ENCODE measurements at regions not wholly inside any gene's neighbourhood (a gene's known extent, or its start where the extent isn't known, plus 50 kb on each side); places are given as distances from the start of the nearest gene placed in this dataset.

DNA sequence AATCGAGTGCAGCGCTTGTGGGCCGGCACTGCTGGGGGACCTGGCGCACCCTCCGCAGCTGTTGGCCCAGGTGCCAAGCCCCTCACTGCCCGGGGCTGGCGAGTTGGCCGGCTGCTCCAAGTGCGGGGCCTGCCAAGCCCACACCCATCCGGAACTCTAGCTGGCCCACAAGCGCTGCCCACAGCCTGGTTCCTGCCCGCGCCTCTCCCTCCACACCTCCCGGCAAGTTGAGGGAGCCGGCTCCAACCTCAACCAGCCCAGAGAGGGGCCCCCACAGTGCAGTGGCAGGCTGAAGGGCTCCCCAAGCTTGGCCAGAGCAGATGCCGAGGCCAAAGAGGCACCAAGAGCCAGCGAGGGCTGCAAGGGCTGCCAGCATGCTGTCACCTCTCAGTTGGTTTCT lies 73.4 kb downstream of the PLXNA1 start (continued):
- TF ChIP-seq EHMT2 (IDR thresholded peaks at IDR 0.05; ENCODE audit: low read depth) (no peak), FOXS1 (CRISPR knock-in tag; IDR thresholded peaks at IDR 0.05) (no peak), HOXB13 (CRISPR knock-in tag; IDR thresholded peaks at IDR 0.05; ENCODE audit: low read depth) (no peak), KDM5A (IDR thresholded peaks at IDR 0.05) (no peak)
- TF ChIP-seq, protein P1, sequence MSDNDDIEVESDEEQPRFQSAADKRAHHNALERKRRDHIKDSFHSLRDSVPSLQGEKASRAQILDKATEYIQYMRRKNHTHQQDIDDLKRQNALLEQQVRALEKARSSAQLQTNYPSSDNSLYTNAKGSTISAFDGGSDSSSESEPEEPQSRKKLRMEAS (IDR thresholded peaks at IDR 0.05) = no peak

DNA sequence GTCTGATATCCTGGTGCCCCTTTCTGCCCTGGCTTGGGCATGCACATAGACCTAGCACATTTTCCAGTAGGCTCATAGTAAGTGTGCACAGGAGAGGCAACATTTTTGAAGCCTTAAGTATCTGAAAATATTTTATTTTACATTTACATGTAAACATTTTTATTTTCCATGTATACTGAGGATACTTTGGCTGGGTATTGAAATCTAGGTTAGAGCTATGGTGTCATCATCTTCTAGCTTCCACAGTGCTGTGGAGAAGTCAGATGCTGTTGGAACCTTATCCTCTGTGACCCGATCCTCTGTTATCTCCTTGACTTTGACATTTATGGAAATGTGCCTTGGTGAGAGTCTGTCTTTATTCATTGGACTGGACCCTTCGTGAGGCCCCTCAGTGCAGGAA lies 74.1 kb downstream of the PLXNA1 start:
- POLR2A ChIA-PET = no interaction called here
- no peaks in the 10 kb centered on the region for H3K4me1 ChIP-seq
- H3K4me2 ChIP-seq = no peak overlapping the region
- WGBS (ENCODE audit: missing lambda C conversion rate) = 27% methylated on average over 2 of the region's 2 CpGs
- TF ChIP-seq POLR2AphosphoS2 (conservative IDR thresholded peaks at IDR 0.05; ENCODE audit: low read length) = no peak
- no peak for TF ChIP-seq HDAC2 (IDR thresholded peaks at IDR 0.05)
- TF ChIP-seq, protein P1 (IDR thresholded peaks at IDR 0.05) = no peak
- TF ChIP-seq FOSB (CRISPR knock-in tag; IDR thresholded peaks at IDR 0.05) = no peak
- no peak for TF ChIP-seq HOXA7 (CRISPR knock-in tag; IDR thresholded peaks at IDR 0.05)
- TF ChIP-seq JUNB (IDR thresholded peaks at IDR 0.05) = no peak
- TF ChIP-seq, protein P2, sequence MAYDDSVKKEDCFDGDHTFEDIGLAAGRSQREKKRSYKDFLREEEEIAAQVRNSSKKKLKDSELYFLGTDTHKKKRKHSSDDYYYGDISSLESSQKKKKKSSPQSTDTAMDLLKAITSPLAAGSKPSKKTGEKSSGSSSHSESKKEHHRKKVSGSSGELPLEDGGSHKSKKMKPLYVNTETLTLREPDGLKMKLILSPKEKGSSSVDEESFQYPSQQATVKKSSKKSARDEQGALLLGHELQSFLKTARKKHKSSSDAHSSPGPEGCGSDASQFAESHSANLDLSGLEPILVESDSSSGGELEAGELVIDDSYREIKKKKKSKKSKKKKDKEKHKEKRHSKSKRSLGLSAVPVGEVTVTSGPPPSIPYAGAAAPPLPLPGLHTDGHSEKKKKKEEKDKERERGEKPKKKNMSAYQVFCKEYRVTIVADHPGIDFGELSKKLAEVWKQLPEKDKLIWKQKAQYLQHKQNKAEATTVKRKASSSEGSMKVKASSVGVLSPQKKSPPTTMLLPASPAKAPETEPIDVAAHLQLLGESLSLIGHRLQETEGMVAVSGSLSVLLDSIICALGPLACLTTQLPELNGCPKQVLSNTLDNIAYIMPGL (CRISPR knock-in tag; IDR thresholded peaks at IDR 0.05; ENCODE audit: borderline replicate concordance) = no peak
- TF ChIP-seq RARB (CRISPR knock-in tag; IDR thresholded peaks at IDR 0.05) = no peak
- no peak for TF ChIP-seq ZFP36 (IDR thresholded peaks at IDR 0.05; ENCODE audit: borderline replicate concordance, partially characterized antibody)
- no peak for TF ChIP-seq FOSL2 (IDR thresholded peaks at IDR 0.05)
- no peak for TF ChIP-seq FOSL2 (CRISPR knock-in tag; IDR thresholded peaks at IDR 0.05)
- TF ChIP-seq, protein P3, sequence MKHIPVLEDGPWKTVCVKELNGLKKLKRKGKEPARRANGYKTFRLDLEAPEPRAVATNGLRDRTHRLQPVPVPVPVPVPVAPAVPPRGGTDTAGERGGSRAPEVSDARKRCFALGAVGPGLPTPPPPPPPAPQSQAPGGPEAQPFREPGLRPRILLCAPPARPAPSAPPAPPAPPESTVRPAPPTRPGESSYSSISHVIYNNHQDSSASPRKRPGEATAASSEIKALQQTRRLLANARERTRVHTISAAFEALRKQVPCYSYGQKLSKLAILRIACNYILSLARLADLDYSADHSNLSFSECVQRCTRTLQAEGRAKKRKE (CRISPR knock-in tag; IDR thresholded peaks at IDR 0.05; ENCODE audit: low read depth) = no peak
- TF ChIP-seq HOXB5 (CRISPR knock-in tag; IDR thresholded peaks at IDR 0.05) = no peak
- TF ChIP-seq ESRRA (IDR thresholded peaks at IDR 0.05; ENCODE audit: borderline replicate concordance, low read length) = no peak
- TF ChIP-seq, protein P4, sequence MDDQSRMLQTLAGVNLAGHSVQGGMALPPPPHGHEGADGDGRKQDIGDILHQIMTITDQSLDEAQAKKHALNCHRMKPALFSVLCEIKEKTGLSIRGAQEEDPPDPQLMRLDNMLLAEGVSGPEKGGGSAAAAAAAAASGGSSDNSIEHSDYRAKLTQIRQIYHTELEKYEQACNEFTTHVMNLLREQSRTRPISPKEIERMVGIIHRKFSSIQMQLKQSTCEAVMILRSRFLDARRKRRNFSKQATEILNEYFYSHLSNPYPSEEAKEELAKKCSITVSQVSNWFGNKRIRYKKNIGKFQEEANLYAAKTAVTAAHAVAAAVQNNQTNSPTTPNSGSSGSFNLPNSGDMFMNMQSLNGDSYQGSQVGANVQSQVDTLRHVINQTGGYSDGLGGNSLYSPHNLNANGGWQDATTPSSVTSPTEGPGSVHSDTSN (IDR thresholded peaks at IDR 0.05) = no peak
- TF ChIP-seq RFX5 (IDR thresholded peaks at IDR 0.05) = no peak
- TF ChIP-seq EHF (CRISPR knock-in tag; IDR thresholded peaks at IDR 0.05) = no peak
- no peak for TF ChIP-seq RCOR1 (IDR thresholded peaks at IDR 0.05; ENCODE audit: low read depth, low read length)
- no peak for TF ChIP-seq SREBF2 (IDR thresholded peaks at IDR 0.05)
- no peak for TF ChIP-seq EHMT2 (IDR thresholded peaks at IDR 0.05; ENCODE audit: low read depth)
- no peak overlapping the region for H3K27ac ChIP-seq
- peaks cover 14% of the 10 kb centered on the region; the same call in 2 of the 3 replicates for H3K9me3 ChIP-seq
- DNase-seq (ENCODE audit: low read depth in 1 of 2, low spot score in 1 of 2) (no peak), FAIRE-seq (no peak), ATAC-seq (no peak)
- CTCF ChIA-PET = no interaction called here
- H3K4me3 ChIP-seq = no peak overlapping the region

DNA sequence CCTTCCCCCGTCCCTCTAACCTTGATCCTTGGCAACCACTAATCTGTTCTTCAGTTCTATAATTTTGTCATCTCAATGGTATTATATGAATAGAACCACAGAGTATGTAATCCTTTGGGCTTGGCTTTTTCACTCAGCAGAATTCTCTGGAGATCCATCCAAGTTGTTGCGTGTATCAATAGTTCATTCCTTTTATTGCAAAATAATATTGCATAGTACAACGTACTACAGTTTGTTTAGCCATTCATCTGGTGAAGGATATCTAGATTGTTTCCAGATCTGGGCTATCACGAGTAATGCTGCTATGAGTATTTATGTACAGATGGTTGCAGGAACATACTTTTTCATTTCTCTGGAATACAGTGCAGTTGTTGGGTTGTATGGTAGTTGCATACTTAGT lies 76.2 kb downstream of the PLXNA1 start:
- ChIA-PET CTCF (no interaction called here), POLR2A (no interaction called here)
- FAIRE-seq = no peak
- ATAC-seq = no peak
- no peak for DNase-seq (ENCODE audit: low read depth in 1 of 2, low spot score in 1 of 2)
- peaks cover 14% of the 10 kb centered on the region; the same call in 2 of the 3 replicates for H3K9me3 ChIP-seq
- no peak overlapping the region for H3K4me3 ChIP-seq
- H3K27ac ChIP-seq = no peak overlapping the region
- no peaks in the 10 kb centered on the region for H3K4me1 ChIP-seq
- no peak overlapping the region for H3K4me2 ChIP-seq
- WGBS (ENCODE audit: missing lambda C conversion rate) = 25% methylated on average over 4 of the region's 4 CpGs
- TF ChIP-seq, protein P5, sequence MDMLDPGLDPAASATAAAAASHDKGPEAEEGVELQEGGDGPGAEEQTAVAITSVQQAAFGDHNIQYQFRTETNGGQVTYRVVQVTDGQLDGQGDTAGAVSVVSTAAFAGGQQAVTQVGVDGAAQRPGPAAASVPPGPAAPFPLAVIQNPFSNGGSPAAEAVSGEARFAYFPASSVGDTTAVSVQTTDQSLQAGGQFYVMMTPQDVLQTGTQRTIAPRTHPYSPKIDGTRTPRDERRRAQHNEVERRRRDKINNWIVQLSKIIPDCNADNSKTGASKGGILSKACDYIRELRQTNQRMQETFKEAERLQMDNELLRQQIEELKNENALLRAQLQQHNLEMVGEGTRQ (IDR thresholded peaks at IDR 0.05) = no peak
- TF ChIP-seq, protein P6, sequence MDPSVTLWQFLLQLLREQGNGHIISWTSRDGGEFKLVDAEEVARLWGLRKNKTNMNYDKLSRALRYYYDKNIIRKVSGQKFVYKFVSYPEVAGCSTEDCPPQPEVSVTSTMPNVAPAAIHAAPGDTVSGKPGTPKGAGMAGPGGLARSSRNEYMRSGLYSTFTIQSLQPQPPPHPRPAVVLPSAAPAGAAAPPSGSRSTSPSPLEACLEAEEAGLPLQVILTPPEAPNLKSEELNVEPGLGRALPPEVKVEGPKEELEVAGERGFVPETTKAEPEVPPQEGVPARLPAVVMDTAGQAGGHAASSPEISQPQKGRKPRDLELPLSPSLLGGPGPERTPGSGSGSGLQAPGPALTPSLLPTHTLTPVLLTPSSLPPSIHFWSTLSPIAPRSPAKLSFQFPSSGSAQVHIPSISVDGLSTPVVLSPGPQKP (IDR thresholded peaks at IDR 0.05; ENCODE audit: low read depth, low read length) = no peak
- no peak for TF ChIP-seq HOXA7 (CRISPR knock-in tag; IDR thresholded peaks at IDR 0.05)
- no peak for TF ChIP-seq FOSB (CRISPR knock-in tag; IDR thresholded peaks at IDR 0.05)
- no peak for TF ChIP-seq CBX8 (IDR thresholded peaks at IDR 0.05)
- no peak for TF ChIP-seq CHD2 (IDR thresholded peaks at IDR 0.05; ENCODE audit: low read length, partially characterized antibody)
- TF ChIP-seq MAZ (IDR thresholded peaks at IDR 0.05; ENCODE audit: borderline replicate concordance, low read depth, low read length) = no peak
- no peak for TF ChIP-seq FOXS1 (CRISPR knock-in tag; IDR thresholded peaks at IDR 0.05)

All from A549 (cell line).